ENCODE measurements at regions not wholly inside any gene's neighbourhood (a gene's known extent, or its start where the extent isn't known, plus 50 kb on each side); places are given as distances from the start of the nearest gene placed in this dataset.

- Histone ChIP-seq H3K4me3 (ENCODE audit: low read length in 3 of 3) (no peak overlapping the region), H3K9me3 (ENCODE audit: control insufficient read depth in 2 of 3, insufficient read depth in 1 of 3, low read length in 3 of 3) (no peaks in the 10 kb centered on the region), H3K4me1 (ENCODE audit: control insufficient read depth in 2 of 3, insufficient read depth in 2 of 3, low read depth in 1 of 3, low read length in 3 of 3) (no peaks in the 10 kb centered on the region), H3K27me3 (ENCODE audit: control insufficient read depth, insufficient read depth, low read length) (no peaks in the 10 kb centered on the region), H3K27ac (ENCODE audit: low read depth in 2 of 2, low read length in 2 of 2) (no peak overlapping the region), H3K9ac (ENCODE audit: low read length in 3 of 3) (no peak overlapping the region), H3K36me3 (ENCODE audit: control insufficient read depth in 2 of 3, insufficient read depth in 3 of 3, low read length in 3 of 3) (no peaks in the 10 kb centered on the region)
- peak in 1 of 5 donors; percentile 12 for DNase-seq
- TF ChIP-seq CTCF (IDR thresholded peaks at IDR 0.05; ENCODE audit: borderline replicate concordance, extremely low read depth, insufficient read depth): no peak
- no peak for FAIRE-seq
- intact Hi-C loops (cut with DNase I): no loop called here
These were observed 213.8 kb upstream of the RADX start for GRCh38 chrX:106397788-106398538.

- H3K27ac ChIP-seq (ENCODE audit: low read depth in 2 of 2, low read length in 2 of 2): no peak overlapping the region
- no peak overlapping the region for H3K4me3 ChIP-seq (ENCODE audit: low read length in 3 of 3)
- no peaks in the 10 kb centered on the region for H3K4me1 ChIP-seq (ENCODE audit: control insufficient read depth in 2 of 3, insufficient read depth in 2 of 3, low read depth in 1 of 3, low read length in 3 of 3)
- no peaks in the 10 kb centered on the region for H3K27me3 ChIP-seq (ENCODE audit: control insufficient read depth, insufficient read depth, low read length)
- intact Hi-C loops (cut with DNase I): no loop called here
- peak; percentile 19 for FAIRE-seq
- TF ChIP-seq CTCF (IDR thresholded peaks at IDR 0.05; ENCODE audit: borderline replicate concordance, extremely low read depth, insufficient read depth): no peak
- no peak overlapping the region for H3K9ac ChIP-seq (ENCODE audit: low read length in 3 of 3)
- DNase-seq: peak in 3 of 5 donors; percentile 10 to 43 (median 11)
- no peaks in the 10 kb centered on the region for H3K36me3 ChIP-seq (ENCODE audit: control insufficient read depth in 2 of 3, insufficient read depth in 3 of 3, low read length in 3 of 3)
- H3K9me3 ChIP-seq (ENCODE audit: control insufficient read depth in 2 of 3, insufficient read depth in 1 of 3, low read length in 3 of 3): no peaks in the 10 kb centered on the region
These were observed 209.7 kb upstream of the RADX start for GRCh38 chrX:106401965-106402559.

- Histone ChIP-seq H3K27me3 (ENCODE audit: control insufficient read depth, insufficient read depth, low read length) (no peaks in the 10 kb centered on the region), H3K27ac (ENCODE audit: low read depth in 2 of 2, low read length in 2 of 2) (no peak overlapping the region), H3K4me3 (ENCODE audit: low read length in 3 of 3) (no peak overlapping the region), H3K4me1 (ENCODE audit: control insufficient read depth in 2 of 3, insufficient read depth in 2 of 3, low read depth in 1 of 3, low read length in 3 of 3) (no peaks in the 10 kb centered on the region), H3K9ac (ENCODE audit: low read length in 3 of 3) (no peak overlapping the region), H3K36me3 (ENCODE audit: control insufficient read depth in 2 of 3, insufficient read depth in 3 of 3, low read length in 3 of 3) (no peaks in the 10 kb centered on the region), H3K9me3 (ENCODE audit: control insufficient read depth in 2 of 3, insufficient read depth in 1 of 3, low read length in 3 of 3) (no peaks in the 10 kb centered on the region)
- FAIRE-seq: no peak
- DNase-seq: peak in 1 of 5 donors; percentile 3
- no peak for TF ChIP-seq CTCF (IDR thresholded peaks at IDR 0.05; ENCODE audit: borderline replicate concordance, extremely low read depth, insufficient read depth)
- intact Hi-C loops (cut with DNase I): no loop called here
These were observed 207.3 kb upstream of the RADX start for GRCh38 chrX:106404512-106404911.

Measured in kidney (tissue), 13 donors.